HCT116 (cell line): ENCODE measurements at regions not wholly inside any gene's neighbourhood (a gene's known extent, or its start where the extent isn't known, plus 50 kb on each side); places are given as distances from the start of the nearest gene placed in this dataset.

Experiments used
- CTCF ChIP-seq, 3 experiments: fragments of 200-600 bp in 1 of 3; sonication (generic) in 1 of 3; IDR thresholded peaks in 2 of 3; conservative IDR thresholded peaks in 1 of 3; 2 replicates each; pipeline ENCODE4 v1.5.1; 2012 to 2017; ENCODE audit warnings: low read depth in 2 of 3, low read length in 2 of 3, antibody characterized with exemption in 1 of 3, borderline replicate concordance in 1 of 3, control low read depth in 1 of 3, mild to moderate bottlenecking in 1 of 3, mixed read lengths in 1 of 3, mixed run types in 1 of 3, moderate library complexity in 1 of 3; ENCODE audit not compliant: insufficient read depth in 1 of 3
- ZFX ChIP-seq: fragments of 450-650 bp; IDR thresholded peaks from 2 replicates; pipeline ENCODE4 v1.6.1; 2017

- TF ChIP-seq ZFX = no peak
- no peak for TF ChIP-seq CTCF (IDR thresholded peaks at IDR 0.05 in 2 of 3, conservative IDR thresholded peaks at IDR 0.05 in 1 of 3; ENCODE audit: borderline replicate concordance in 1 of 3, insufficient read depth in 1 of 3, low read depth in 2 of 3, low read length in 2 of 3)
Observed at GRCh38 chr4:111323916-111324315, 701.0 kb upstream of the PITX2 start.
